HG03159 (cell line): ENCODE measurements at regions not wholly inside any gene's neighbourhood (a gene's known extent, or its start where the extent isn't known, plus 50 kb on each side); places are given as distances from the start of the nearest gene placed in this dataset.
A peak's percentile ranks its signal among the peaks of the same experiment; 100 is the strongest.

Experiments
- ATAC-seq: cut with Tn5 transposase; IDR thresholded peaks from one replicate; pipeline ENCODE4 v1.9.1; 2021; ENCODE audit warnings: mild to moderate bottlenecking, moderate library complexity; ENCODE audit not compliant: unreplicated experiment

GRCh38 chr9:1732670-1733069, 282.5 kb upstream of the SMARCA2 start:
- no peak for ATAC-seq

- ATAC-seq, result no peak
These were observed 276.5 kb upstream of the SMARCA2 start for GRCh38 chr9:1738511-1739100.

DNA sequence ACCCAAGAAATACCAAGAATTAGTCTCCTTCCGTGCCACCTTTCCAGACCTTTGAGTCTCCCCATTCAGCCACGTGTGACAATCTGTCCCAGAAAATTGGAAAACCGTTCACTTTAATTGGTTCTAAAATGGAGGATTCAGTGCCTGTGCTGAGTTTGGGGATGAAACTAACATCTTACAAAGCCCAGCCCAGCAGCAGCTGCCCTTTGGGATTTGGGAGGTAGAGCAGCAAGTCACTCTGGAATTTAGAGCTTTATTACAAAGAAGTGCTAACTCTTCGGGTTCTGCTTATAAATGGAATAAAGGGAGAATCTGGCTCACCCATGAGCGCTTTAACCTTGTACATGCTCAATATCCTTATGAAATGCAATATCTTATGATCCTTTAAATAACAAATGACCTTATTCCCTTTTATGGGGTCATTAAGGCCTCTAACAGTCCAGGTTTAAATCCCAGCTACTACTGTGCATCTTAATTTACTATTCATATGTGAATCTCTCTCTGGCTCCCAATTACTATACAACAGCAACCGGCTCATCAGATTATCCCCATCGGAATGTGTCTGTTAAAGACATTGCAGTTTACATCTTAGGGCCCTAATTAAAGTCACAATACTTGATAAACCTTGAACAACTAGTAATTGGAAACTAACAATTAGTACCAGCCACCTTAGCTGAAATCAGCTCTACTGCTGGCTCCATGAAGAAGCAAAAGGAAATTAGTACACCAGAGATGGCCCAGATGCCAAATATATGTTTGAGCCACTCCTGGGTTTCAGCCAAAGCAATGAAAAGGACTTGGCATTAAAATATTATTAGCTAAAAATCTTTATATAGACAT, 271.8 kb upstream of the SMARCA2 start:
- no peak for ATAC-seq

DNA sequence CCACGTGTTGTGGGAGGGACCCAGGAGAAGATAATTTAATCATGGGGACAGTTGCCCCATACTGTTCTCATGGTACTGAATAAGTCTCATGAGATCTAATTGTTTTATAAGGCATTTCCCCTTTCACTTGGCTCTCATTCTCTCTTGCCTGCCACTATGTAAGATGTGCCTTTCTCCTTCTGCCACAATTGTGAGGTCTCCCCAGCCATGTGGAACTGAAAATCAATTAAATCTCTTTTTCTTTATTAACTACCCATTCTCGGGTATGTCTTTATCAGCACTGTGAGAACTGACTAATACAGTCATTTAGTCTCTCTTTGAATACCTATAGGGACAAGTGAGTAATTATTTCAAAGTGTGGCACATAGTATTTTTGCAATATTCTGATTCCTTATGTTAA, 269.2 kb upstream of the SMARCA2 start:
- ATAC-seq, result no peak

- ATAC-seq, result no peak
These were observed 267.7 kb upstream of the SMARCA2 start for GRCh38 chr9:1747417-1747967.

DNA sequence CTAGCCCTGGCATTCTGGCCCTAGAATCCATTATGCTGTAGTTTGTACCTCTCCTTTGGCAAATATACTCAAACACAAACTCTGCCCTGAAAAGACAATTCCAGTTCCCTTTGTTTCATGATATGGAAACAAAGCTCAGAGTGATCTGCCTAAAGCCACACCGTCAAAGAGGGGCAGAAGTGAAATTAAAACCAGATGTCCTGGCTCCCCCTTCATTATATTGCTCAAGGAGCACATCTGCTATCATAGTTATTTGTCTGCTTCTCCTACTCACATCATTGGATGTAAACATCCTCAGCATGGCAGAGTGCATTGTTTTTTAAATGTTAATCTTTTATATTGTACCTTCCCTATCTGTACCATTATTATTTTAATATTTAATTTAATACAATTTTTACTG, 266.7 kb upstream of the SMARCA2 start:
- no peak for ATAC-seq

GRCh38 chr9:1757186-1757585, 258.0 kb upstream of the SMARCA2 start:
- no peak for ATAC-seq

DNA sequence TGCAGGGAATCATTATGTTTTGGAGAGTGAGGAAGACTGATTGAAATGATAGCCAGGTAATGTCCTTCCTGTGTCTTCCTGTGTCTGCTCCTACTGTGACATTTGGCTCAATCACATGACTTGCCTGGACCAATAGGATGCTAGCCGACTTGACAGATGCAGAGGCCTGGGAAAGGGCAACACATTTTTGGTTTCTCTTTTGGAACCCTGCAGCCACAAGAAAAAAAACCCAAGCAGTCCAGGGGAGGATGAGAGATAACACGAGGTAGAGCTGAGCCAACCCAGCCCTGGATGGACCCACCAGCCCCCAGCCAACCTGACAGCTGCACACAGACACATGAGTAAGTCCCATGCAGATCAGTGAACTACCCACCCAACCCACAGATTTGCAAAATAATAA, 256.1 kb upstream of the SMARCA2 start:
- peak; percentile 45 for ATAC-seq

- ATAC-seq, result no peak
These were observed 255.3 kb upstream of the SMARCA2 start for GRCh38 chr9:1759771-1760300.

- no peak for ATAC-seq
These were observed 253.3 kb upstream of the SMARCA2 start for GRCh38 chr9:1761807-1762206.

DNA sequence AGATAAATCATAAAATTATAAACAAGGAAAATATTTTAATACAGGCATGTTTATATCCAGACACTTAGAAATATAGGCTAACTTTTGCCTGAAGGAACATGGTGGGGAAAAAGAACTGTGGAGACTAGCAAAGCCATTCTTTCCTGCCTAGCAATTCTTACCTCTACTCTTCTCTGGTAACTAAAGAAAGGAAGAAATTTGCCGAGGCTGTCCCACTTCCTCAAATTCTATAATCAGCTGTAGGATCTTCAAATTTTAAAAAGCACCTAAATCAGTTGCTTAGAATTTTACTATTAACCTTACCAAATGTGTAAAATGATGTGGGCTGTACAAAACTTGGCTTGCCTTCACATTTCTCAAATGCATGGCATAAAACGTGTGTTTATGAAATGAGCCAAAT, 249.1 kb upstream of the SMARCA2 start:
- no peak for ATAC-seq

DNA sequence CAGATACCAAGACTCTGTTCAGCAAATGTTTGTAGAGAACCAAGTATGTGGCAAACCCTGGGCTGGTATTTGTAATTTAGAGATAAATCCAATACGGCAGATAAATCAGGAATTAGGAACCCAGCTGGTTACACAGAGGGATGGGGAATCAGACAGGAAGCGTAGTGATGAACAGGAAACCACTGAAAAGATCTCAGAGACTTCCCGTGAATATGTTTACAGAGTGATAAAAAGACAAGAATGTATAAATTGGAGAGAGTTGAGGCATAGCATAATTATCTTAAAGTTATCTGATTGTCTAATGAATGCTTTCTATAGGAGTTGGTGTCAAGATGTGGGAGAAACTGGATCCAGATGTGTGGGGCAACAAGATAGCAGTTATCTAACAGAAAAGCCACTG, 246.6 kb upstream of the SMARCA2 start:
- ATAC-seq, result no peak

- ATAC-seq, result no peak
These were observed 243.9 kb upstream of the SMARCA2 start for GRCh38 chr9:1771094-1771789.

DNA sequence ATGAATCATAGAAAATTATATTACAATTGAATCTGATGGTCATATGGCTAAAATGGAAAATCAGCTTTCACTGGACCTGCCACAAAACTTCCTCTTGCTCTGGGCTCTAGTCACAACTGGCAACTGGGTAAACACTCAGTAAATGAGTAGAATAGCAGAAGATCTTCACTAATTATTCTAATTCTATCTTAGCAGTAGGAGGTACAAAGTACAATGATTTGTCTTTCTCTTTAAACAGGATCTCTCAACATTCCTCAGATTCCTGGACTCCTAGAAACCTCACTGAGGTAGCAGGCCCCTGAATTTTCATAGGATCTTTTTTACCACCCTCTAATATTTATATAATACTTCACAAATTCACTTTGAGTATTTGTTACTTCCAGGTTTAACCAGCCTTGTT, 239.9 kb upstream of the SMARCA2 start:
- no peak for ATAC-seq

GRCh38 chr9:1776668-1777067, 238.5 kb upstream of the SMARCA2 start:
- no peak for ATAC-seq

DNA sequence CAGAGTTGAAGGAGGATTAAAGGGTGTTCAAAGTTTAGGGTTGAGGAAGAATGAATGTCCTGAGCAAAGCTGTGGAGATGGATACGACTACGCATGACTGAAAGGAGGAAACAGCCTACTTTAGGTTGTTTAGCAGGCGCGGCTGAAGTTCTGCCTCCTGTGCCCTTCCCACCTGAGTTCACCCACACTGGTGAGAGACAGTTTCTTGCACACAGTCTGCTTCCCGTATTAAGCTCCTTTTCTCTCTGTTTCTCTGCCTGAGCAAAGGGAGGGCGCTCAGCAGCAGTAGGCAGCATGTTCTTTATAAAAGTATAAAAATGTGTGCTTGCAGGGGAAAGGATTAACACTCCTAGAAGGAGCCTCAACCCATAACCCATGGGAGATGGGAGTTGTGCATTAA, 224.0 kb upstream of the SMARCA2 start:
- no peak for ATAC-seq

DNA sequence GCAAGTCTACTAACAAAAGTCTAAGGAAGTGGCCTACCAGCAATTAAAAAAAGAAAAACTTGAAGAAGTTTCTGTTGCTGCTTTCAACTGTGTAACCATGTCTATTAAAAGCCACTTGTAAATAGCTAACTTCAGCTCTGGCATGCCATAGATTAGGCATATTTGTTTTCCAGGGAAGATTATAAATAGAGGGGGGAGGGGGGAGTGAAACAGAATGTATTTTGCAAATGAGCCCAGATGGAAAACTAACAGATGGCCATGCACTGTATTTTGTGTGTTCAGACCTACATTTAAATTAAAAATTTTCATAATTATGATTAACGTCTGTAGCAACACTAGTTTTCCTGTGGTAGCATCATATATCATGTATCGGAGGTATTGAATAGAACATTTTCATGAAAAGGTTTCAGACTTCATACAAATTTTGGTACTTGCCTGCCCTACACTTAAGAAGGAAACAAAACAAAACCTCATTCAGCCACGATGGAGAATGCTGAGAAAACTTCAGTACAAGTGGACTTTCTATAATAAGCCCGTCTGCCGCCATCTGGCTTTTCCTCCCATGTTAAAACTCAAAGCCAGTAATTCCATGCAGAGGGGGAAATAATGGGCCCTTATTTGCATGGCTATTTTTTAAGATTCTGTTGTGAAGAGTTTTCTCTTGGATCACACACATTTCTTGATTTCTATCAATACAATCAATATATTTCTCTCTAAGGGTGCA, 220.4 kb upstream of the SMARCA2 start:
- ATAC-seq, result no peak

DNA sequence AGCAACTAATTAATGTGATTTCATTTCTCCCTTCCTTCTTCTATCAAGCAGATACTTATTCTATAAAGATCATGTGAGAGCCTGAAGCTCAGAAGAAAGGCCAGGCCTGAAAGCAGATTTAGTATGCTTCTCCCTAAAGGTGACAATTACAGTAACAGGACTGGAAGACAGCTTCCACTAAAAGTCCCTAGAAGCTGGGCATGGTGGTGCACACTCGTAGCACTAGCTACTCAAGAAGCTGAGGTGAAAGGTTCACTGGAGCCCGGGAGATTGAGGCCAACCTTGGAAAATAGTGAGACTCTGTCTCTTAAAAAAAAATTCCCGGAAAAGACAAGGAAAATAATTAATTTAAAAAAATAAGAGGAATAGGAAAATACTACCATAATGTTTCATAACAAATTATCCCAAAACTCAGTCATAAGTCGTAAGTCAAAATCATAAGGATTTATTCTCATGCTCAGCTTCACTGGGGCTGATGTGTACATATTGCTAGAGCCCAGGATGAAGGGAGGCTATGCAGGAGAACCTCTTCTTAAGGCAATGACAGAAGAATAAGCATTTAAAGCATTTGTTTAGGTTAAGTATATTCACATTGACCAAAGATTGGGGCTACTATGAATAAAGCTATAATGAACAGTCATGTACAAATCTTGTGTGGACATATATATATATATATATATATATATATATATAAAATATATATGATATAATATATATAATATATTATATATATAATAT, 210.8 kb upstream of the SMARCA2 start:
- no peak for ATAC-seq

- no peak for ATAC-seq
These were observed 185.4 kb upstream of the SMARCA2 start for GRCh38 chr9:1829719-1830118.

DNA sequence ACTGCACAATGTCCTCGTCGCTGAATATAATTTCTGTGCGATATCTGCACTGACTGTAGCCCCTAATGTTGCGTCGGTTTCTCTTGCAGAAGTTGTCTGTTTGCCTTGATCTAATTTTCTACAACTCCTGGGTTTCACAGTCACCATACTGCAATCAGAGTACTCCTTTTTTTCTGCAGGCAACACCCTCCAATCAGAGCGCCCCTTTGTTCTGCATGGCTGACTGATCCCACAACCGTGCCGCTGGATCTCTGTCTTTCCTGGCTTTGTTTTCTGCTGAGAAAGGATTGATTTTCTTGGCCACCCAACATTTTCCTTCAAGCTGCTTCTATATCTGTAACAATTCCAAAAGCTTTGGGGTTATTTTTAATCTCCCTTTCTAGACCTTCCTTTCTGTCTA, 182.2 kb upstream of the SMARCA2 start:
- no peak for ATAC-seq
